Erythroblast (primary cell): ENCODE measurements at regions not wholly inside any gene's neighbourhood (a gene's known extent, or its start where the extent isn't known, plus 50 kb on each side); places are given as distances from the start of the nearest gene placed in this dataset.

Source experiments
- GATA1 ChIP-seq: IDR thresholded peaks from 2 replicates; pipeline ENCODE4 v1.6.1; 2011; ENCODE audit warnings: low read depth, mild to moderate bottlenecking, control low read depth, low read length, moderate library complexity
- POLR2A ChIP-seq: IDR thresholded peaks from 2 replicates; pipeline ENCODE4 v1.6.1; 2011; ENCODE audit warnings: mild to moderate bottlenecking, low read length

DNA sequence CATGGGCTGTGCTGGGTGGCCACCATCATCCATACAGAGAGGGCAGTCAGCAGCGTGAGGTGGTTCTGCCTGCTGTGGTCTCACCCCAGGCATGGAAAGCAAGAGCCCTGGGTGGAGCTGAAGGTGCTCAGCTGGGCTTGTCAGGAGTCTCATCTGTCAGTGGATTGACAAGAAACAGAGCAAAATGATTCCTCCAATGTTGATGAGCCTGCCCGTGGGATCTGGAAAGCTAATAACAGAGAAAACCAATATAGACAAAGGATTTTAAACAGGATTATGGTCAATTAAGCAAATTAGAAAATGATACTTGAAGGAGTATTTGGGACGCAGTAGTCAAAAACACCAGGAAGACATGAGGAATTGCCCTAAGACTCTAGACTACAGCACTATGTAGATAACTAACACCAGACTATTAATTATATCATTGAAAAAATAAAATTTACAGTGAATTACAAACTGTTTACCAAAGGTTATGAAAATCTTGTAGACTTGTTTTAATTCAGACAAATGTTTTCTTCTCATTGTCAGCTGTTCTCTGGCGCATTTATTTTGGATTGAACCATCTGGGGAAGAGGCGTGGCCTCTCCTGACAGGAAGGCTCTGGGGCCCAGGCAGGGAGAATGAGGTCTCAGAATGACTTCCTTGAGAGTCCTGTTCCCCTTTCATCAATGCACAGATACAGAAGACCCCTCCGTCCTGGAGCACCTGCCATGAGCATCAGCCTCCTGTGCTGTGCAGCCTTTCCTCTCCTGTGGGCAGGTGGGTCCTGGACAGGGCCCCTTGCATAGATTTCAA, 211.2 kb upstream of the PRSS58 start:
- TF ChIP-seq POLR2A = no peak
- no peak for TF ChIP-seq GATA1
